Urinary bladder (tissue), 3 donors: ENCODE measurements at regions not wholly inside any gene's neighbourhood (a gene's known extent, or its start where the extent isn't known, plus 50 kb on each side); places are given as distances from the start of the nearest gene placed in this dataset.

Source experiments
- DNase-seq: peaks from one replicate; pipeline ENCODE4 v3.0.0-alpha.2; 2015; ENCODE audit errors: extremely low spot score
- H3K27ac ChIP-seq: one replicate; pipeline ENCODE4 v1.5.1; 2013; ENCODE audit warnings: low read depth, mild to moderate bottlenecking, moderate library complexity
- H3K36me3 ChIP-seq: one replicate; pipeline ENCODE4 v1.6.1; 2013; ENCODE audit warnings: mild to moderate bottlenecking, moderate library complexity; ENCODE audit not compliant: insufficient read depth
- H3K4me1 ChIP-seq: one replicate; pipeline ENCODE4 v1.6.1; 2013; ENCODE audit warnings: mild to moderate bottlenecking, moderate library complexity; ENCODE audit not compliant: insufficient read depth
- H3K4me3 ChIP-seq: one replicate; pipeline ENCODE4 v1.5.1; 2013; ENCODE audit warnings: low read depth, low read length
- WGBS: extraction: QIAGEN DNeasy Blood & Tissue Kit; methylation state at CpG from one replicate; pipeline ENCODE4 v1.1.7; 2013; 5-methylcytosine and 5-hydroxymethylcytosine counted together
- donor health status: healthy with polysubstance abuse.
- donor health status: healthy.

GRCh38 chr6:41464481-41464880, 81.7 kb upstream of the FOXP4 start:
- DNase-seq = no peak
- H3K36me3 ChIP-seq = no peaks in the 10 kb centered on the region
- no peak overlapping the region for H3K27ac ChIP-seq
- no peak overlapping the region for H3K4me3 ChIP-seq
- H3K4me1 ChIP-seq = no peaks in the 10 kb centered on the region
- 90% methylated on average over 7 of the region's 7 CpGs for WGBS

GRCh38 chr6:41466437-41466990, 79.7 kb upstream of the FOXP4 start:
- DNase-seq = no peak
- H3K36me3 ChIP-seq = no peaks in the 10 kb centered on the region
- WGBS = 65% methylated on average over 2 of the region's 2 CpGs
- no peak overlapping the region for H3K4me3 ChIP-seq
- no peak overlapping the region for H3K27ac ChIP-seq
- no peaks in the 10 kb centered on the region for H3K4me1 ChIP-seq

- Histone ChIP-seq H3K27ac (no peak overlapping the region), H3K36me3 (no peaks in the 10 kb centered on the region), H3K4me1 (no peaks in the 10 kb centered on the region), H3K4me3 (no peak overlapping the region)
- WGBS = 71% methylated on average over 10 of the region's 10 CpGs
- DNase-seq = no peak
Observed at GRCh38 chr6:41467061-41467460, 79.1 kb upstream of the FOXP4 start.

- DNase-seq = no peak
- no peak overlapping the region for H3K27ac ChIP-seq
- WGBS = 87% methylated on average over 16 of the region's 16 CpGs
- no peaks in the 10 kb centered on the region for H3K36me3 ChIP-seq
- H3K4me3 ChIP-seq = no peak overlapping the region
- no peaks in the 10 kb centered on the region for H3K4me1 ChIP-seq
Observed at GRCh38 chr6:41467627-41468404, 78.4 kb upstream of the FOXP4 start.

- H3K4me3 ChIP-seq = no peak overlapping the region
- DNase-seq = no peak
Observed at GRCh38 chr6:41469156-41470028, 76.8 kb upstream of the FOXP4 start.

GRCh38 chr6:41470029-41470330, 76.2 kb upstream of the FOXP4 start:
- WGBS = 9% methylated on average over 23 of the region's 23 CpGs
- H3K27ac ChIP-seq = no peak overlapping the region
- H3K4me3 ChIP-seq = no peak overlapping the region

More at GRCh38 chr6:41469156-41470028, 76.8 kb upstream of the FOXP4 start:
- no peaks in the 10 kb centered on the region for H3K36me3 ChIP-seq
- H3K4me1 ChIP-seq = no peaks in the 10 kb centered on the region
- H3K27ac ChIP-seq = no peak overlapping the region
- WGBS = 48% methylated on average over 20 of the region's 20 CpGs

GRCh38 chr6:41470331-41471063, 75.7 kb upstream of the FOXP4 start:
- no peak overlapping the region for H3K4me3 ChIP-seq
- no peaks in the 10 kb centered on the region for H3K36me3 ChIP-seq
- no peak overlapping the region for H3K27ac ChIP-seq
- DNase-seq = no peak
- H3K4me1 ChIP-seq = no peaks in the 10 kb centered on the region
- WGBS = 7% methylated on average over 62 of the region's 62 CpGs

More at GRCh38 chr6:41470029-41470330, 76.2 kb upstream of the FOXP4 start:
- DNase-seq = no peak
- no peaks in the 10 kb centered on the region for H3K4me1 ChIP-seq
- no peaks in the 10 kb centered on the region for H3K36me3 ChIP-seq

GRCh38 chr6:41471064-41471895, 74.9 kb upstream of the FOXP4 start:
- Histone ChIP-seq H3K27ac (no peak overlapping the region), H3K36me3 (no peaks in the 10 kb centered on the region), H3K4me3 (no peak overlapping the region), H3K4me1 (no peaks in the 10 kb centered on the region)
- DNase-seq = no peak
- WGBS = 70% methylated on average over 13 of the region's 13 CpGs

- Histone ChIP-seq H3K36me3 (no peaks in the 10 kb centered on the region), H3K4me1 (no peaks in the 10 kb centered on the region), H3K27ac (no peak overlapping the region), H3K4me3 (no peak overlapping the region)
- DNase-seq = no peak
- WGBS = 95% methylated on average over 8 of the region's 8 CpGs
Observed at GRCh38 chr6:41474213-41474933, 71.8 kb upstream of the FOXP4 start.

GRCh38 chr6:41475164-41475563, 71.0 kb upstream of the FOXP4 start:
- H3K4me1 ChIP-seq = no peaks in the 10 kb centered on the region
- no peak for DNase-seq
- 63% methylated on average over 6 of the region's 6 CpGs for WGBS

GRCh38 chr6:41475737-41476357, 70.3 kb upstream of the FOXP4 start:
- no peaks in the 10 kb centered on the region for H3K4me1 ChIP-seq
- 94% methylated on average over 6 of the region's 6 CpGs for WGBS
- H3K27ac ChIP-seq = no peak overlapping the region
- DNase-seq = no peak
- no peaks in the 10 kb centered on the region for H3K36me3 ChIP-seq
- no peak overlapping the region for H3K4me3 ChIP-seq

More at GRCh38 chr6:41475164-41475563, 71.0 kb upstream of the FOXP4 start:
- Histone ChIP-seq H3K27ac (no peak overlapping the region), H3K36me3 (no peaks in the 10 kb centered on the region), H3K4me3 (no peak overlapping the region)

- Histone ChIP-seq H3K4me1 (no peaks in the 10 kb centered on the region), H3K36me3 (no peaks in the 10 kb centered on the region), H3K27ac (no peak overlapping the region), H3K4me3 (no peak overlapping the region)
- DNase-seq = no peak
- 67% methylated on average over 4 of the region's 4 CpGs for WGBS
Observed at GRCh38 chr6:41476401-41476800, 69.8 kb upstream of the FOXP4 start.
